Astrocyte of the spinal cord (primary cell): ENCODE measurements at regions not wholly inside any gene's neighbourhood (a gene's known extent, or its start where the extent isn't known, plus 50 kb on each side); places are given as distances from the start of the nearest gene placed in this dataset.

Experiments used
- DNase-seq: peaks from one replicate; pipeline ENCODE4 v3.0.0; 2011; ENCODE audit warnings: low read depth, low spot score
- H3K4me3 ChIP-seq: 2 replicates; pipeline ENCODE4 v1.5.1; 2011; ENCODE audit warnings: low read depth, mild to moderate bottlenecking, low read length, moderate library complexity
- in situ Hi-C: cut with HindIII; loops from 2 replicates; pipeline ENCODE4 v1.10.0; 2017; ENCODE audit warnings: low sequenced_read_pairs
- TF ChIP-seq, protein P1 (sequence below): IDR thresholded peaks from 2 replicates; pipeline ENCODE4 v1.5.1; 2012; ENCODE audit warnings: low read depth, mild to moderate bottlenecking, low read length, inconsistent platforms

- no peak for DNase-seq
- in situ Hi-C loops: no loop called here
- H3K4me3 ChIP-seq: no peak overlapping the region
- TF ChIP-seq, protein P1, sequence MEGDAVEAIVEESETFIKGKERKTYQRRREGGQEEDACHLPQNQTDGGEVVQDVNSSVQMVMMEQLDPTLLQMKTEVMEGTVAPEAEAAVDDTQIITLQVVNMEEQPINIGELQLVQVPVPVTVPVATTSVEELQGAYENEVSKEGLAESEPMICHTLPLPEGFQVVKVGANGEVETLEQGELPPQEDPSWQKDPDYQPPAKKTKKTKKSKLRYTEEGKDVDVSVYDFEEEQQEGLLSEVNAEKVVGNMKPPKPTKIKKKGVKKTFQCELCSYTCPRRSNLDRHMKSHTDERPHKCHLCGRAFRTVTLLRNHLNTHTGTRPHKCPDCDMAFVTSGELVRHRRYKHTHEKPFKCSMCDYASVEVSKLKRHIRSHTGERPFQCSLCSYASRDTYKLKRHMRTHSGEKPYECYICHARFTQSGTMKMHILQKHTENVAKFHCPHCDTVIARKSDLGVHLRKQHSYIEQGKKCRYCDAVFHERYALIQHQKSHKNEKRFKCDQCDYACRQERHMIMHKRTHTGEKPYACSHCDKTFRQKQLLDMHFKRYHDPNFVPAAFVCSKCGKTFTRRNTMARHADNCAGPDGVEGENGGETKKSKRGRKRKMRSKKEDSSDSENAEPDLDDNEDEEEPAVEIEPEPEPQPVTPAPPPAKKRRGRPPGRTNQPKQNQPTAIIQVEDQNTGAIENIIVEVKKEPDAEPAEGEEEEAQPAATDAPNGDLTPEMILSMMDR: no peak
These were observed 304.4 kb upstream of the KIF2A start for GRCh38 chr5:62001640-62002039.

- TF ChIP-seq, protein P1: no peak
These were observed 303.6 kb upstream of the KIF2A start for GRCh38 chr5:62002436-62002835.

DNA sequence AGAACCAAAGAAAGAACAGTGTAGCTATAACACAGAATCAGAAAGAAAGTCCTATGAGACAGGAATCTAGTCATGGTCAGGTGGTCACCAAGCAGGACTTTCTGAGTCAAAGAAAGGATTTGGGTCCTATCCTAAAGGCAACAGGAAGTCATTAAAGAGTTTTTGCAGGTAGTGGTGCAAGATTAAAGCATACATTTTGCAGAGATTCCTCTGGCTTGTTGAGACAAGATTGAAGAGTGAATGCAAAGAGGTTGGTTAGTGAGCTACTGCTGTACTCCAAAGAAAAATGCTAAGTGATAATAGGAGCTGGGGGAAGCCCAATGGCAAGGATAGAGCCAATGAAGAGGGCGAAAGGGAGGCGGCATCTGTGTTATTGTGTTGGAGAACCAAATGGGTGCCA, 300.5 kb upstream of the KIF2A start:
- no peak for DNase-seq
- TF ChIP-seq, protein P1: no peak
- in situ Hi-C loops: no loop called here
- no peak overlapping the region for H3K4me3 ChIP-seq

More at GRCh38 chr5:62002436-62002835, 303.6 kb upstream of the KIF2A start:
- no peak overlapping the region for H3K4me3 ChIP-seq
- in situ Hi-C loops: no loop called here
- DNase-seq: no peak

DNA sequence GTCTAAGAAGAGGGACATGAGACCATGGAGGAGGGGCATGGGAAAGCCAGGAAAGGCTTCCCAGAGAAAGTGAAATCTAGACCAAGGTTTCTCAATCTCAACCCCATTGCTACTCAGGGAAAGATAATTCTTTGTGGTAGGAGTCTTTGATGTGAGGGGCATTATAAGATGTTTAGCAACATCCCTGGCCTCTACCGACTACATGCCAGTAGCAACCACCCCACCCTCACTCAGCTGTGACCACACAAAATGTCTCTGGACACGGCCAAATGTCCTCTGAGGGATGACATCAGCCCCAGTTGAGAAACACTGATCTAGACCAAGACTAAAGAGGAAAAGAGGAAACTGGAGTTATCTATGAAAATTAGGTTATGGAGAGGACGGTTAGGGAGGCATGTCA, 298.5 kb upstream of the KIF2A start:
- H3K4me3 ChIP-seq: no peak overlapping the region
- TF ChIP-seq, protein P1: no peak
- no peak for DNase-seq
- in situ Hi-C loops: no loop called here

- TF ChIP-seq, protein P1: no peak
- in situ Hi-C loops: no loop called here
- H3K4me3 ChIP-seq: no peak overlapping the region
- DNase-seq: no peak
These were observed 294.8 kb upstream of the KIF2A start for GRCh38 chr5:62011089-62011664.

DNA sequence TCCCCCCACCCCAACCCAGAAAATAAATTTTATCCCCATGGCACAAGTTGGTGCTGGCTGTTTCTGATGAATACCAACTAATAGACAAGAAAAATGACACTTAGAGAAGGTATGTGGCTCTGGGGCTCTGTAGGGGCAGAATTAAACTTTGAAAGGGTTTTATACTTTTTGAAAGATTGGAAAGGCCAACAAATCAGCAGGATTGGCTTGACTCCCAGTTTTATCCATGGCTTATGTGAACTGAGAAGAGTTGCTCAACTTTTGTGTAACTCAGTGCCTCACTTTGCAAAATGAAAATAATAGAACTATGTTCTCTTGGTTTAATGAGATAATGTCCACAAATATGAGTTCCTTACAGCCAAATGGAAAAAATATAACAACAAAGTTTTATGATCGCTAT, 288.9 kb upstream of the KIF2A start:
- no peak overlapping the region for H3K4me3 ChIP-seq
- in situ Hi-C loops: no loop called here
- no peak for DNase-seq
- TF ChIP-seq, protein P1: no peak

GRCh38 chr5:62029303-62029702, 276.7 kb upstream of the KIF2A start:
- no peak for DNase-seq
- TF ChIP-seq, protein P1: no peak
- in situ Hi-C loops: no loop called here
- no peak overlapping the region for H3K4me3 ChIP-seq
